NT2/D1 (cell line): ENCODE measurements at regions not wholly inside any gene's neighbourhood (a gene's known extent, or its start where the extent isn't known, plus 50 kb on each side); places are given as distances from the start of the nearest gene placed in this dataset.

ENCODE experiments used
- SUZ12 ChIP-seq: IDR thresholded peaks from 2 replicates; pipeline ENCODE4 v1.6.1; 2011; ENCODE audit not compliant: insufficient read length, insufficient read depth; ENCODE audit errors: extremely low read depth
- ZNF274 ChIP-seq: IDR thresholded peaks from 2 replicates; pipeline ENCODE4 v1.6.1; 2011; ENCODE audit warnings: mild to moderate bottlenecking, low read depth, low read length

GRCh38 chr6:23754197-23754596 lies 371.8 kb upstream of the NRSN1 start:
- no peak for TF ChIP-seq SUZ12
- TF ChIP-seq ZNF274: no peak
